ENCODE measurements at regions not wholly inside any gene's neighbourhood (a gene's known extent, or its start where the extent isn't known, plus 50 kb on each side); places are given as distances from the start of the nearest gene placed in this dataset.

DNA sequence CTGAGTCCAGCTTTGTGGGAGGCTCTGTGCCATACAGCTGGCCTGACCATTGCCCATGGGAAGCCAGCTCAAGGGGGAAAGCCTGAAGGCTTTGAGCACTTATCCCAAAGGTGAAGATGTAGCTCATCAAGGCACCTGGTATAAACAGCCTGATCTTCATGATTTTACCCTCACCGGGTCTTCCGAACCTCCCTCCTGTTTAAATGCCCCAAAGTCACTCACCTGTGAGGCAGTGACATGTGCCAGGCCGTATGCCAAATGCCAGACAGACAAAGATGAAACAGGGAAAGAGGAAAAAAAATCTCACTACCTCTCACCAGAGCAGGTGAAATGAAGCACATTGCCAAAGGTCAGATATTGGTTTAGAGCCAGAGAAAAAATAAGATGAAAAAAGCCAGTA, 62.8 kb upstream of the ITSN2 start:
- no peak for TF ChIP-seq EZH2phosphoT487 (IDR thresholded peaks at IDR 0.05; ENCODE audit: borderline replicate concordance, low read depth, low read length)
- TF ChIP-seq, protein P1, sequence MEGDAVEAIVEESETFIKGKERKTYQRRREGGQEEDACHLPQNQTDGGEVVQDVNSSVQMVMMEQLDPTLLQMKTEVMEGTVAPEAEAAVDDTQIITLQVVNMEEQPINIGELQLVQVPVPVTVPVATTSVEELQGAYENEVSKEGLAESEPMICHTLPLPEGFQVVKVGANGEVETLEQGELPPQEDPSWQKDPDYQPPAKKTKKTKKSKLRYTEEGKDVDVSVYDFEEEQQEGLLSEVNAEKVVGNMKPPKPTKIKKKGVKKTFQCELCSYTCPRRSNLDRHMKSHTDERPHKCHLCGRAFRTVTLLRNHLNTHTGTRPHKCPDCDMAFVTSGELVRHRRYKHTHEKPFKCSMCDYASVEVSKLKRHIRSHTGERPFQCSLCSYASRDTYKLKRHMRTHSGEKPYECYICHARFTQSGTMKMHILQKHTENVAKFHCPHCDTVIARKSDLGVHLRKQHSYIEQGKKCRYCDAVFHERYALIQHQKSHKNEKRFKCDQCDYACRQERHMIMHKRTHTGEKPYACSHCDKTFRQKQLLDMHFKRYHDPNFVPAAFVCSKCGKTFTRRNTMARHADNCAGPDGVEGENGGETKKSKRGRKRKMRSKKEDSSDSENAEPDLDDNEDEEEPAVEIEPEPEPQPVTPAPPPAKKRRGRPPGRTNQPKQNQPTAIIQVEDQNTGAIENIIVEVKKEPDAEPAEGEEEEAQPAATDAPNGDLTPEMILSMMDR (conservative IDR thresholded peaks at IDR 0.05; ENCODE audit: low read length), result no peak
